RKO (cell line): ENCODE measurements at regions not wholly inside any gene's neighbourhood (a gene's known extent, or its start where the extent isn't known, plus 50 kb on each side); places are given as distances from the start of the nearest gene placed in this dataset.

Experiments used
- DNase-seq: peaks from one replicate; pipeline ENCODE4 v3.0.0-alpha.2; 2016; ENCODE audit warnings: low spot score

- DNase-seq: no peak
Measured at GRCh38 chr10:29028486-29028885, 260.4 kb upstream of the LYZL1 start.

GRCh38 chr10:29030900-29031299, 258.0 kb upstream of the LYZL1 start:
- no peak for DNase-seq

GRCh38 chr10:29032169-29032568, 256.7 kb upstream of the LYZL1 start:
- DNase-seq: no peak

DNA sequence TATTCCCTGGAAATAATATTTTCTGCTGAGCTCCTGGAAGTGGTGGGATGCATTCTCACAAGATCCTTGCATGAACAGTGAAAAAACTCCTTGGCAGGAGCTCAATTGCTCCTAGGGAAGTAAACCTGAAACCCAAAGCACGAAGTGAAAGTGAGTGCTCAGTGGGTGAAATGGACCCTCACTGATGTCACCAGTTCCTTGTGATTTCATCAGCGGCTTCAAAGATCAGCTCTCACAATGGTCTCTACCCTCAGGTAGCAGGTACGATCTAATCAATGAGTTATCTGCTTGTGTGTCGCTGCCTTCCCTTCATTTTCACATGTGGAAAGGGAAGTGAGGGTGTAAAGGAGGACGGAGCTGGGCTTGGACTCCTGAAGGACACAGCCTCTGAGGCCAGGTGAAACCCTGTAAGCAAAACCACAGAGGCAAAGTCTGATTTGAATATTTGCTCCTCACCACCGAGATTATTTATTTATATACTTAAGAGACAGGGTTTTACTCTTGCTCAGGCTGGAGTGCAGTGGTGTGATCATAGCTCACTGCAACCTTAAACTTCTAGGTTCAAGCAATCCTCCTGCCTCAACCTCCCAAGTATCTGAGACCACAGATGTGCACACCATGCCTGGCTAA, 255.4 kb upstream of the LYZL1 start:
- DNase-seq: no peak

DNA sequence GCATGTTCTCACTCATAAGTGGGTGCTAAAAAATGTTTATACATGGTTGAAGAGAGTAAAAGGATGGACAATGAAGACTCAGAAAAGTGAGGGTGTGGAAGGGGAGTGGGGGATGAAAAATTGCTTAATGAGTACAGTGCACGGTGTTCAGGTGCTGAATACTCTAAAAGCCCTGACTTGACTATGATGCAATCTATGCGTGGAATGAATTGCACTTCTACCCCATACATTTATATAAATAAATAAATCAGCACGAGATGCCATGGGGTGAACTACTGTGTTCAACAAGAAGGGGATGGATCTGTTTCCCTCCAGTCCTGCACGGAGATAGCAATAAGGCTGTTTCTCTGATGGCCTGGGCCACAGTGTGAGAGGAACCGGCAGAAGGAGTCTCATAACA, 254.3 kb upstream of the LYZL1 start:
- no peak for DNase-seq

DNA sequence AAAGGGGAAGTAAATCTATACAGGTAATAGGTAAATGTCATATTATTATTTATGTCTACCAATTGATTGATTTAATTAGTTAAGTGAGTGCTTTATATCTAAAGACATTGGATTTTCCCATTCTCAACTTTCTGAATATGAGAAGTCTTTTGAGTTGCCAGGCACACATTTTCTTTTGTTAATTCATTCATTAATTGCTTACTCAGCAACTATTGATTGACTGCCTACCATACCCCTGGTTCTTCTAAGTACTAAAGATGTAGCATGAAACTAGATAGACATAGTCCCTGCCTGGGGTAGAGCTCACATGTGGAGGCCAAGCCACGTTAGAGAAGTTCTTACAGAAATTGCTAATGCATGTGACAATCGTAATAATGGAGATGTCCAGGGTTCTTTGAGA, 253.1 kb upstream of the LYZL1 start:
- no peak for DNase-seq

DNA sequence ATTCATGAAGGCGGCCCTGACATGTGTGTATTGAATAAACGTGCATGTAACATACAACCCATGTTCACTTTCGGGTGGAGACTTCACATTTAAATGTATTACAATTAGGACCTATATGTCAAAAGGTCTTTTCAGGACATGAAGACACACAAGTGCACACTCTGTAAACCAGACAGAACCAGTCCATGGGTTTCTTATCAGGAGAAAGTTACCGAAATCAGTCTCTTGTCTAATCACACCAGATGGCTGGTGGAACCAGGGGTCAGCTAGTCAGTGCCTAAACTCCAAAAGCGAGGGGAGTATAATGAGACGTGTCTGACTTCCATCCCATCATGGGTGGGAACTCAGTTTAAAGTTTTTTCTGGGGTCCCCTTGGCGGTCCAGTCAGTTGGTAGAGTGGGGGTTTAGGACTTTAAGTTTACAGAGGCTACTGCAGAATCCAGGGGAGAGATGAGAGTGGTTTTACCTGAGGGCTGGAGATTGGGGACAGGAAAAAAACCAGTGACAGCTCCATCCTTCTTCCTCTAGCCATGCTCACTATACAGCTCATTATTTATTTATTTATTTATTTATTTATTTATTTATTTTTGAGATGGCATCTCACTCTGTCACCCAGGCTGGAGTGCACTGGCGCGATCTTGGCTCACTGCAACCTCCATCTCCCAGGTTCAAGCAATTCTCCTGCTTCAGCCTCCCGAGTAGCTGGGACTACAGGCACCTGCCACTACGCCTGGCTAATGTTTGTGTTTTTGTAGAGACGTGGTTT, 251.3 kb upstream of the LYZL1 start:
- DNase-seq: no peak

DNA sequence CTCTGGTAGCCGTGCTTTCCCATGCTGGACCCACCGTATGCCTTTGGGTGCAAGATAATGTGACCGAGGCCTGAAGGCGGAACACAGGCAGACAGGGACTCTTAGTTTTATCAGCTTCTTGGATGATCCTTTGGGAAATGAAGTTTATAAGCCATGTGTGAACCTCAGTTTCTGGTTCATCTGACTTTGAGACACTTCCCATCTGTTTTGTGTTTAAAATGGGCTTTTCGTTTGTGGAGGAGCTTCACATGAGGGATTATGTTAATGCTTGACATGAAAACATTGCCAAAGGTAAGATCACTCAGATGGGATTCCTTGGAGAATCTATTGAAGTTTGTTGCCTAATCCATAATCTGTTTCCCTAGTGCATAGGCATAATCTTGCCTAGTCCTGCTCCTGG, 249.8 kb upstream of the LYZL1 start:
- no peak for DNase-seq

DNA sequence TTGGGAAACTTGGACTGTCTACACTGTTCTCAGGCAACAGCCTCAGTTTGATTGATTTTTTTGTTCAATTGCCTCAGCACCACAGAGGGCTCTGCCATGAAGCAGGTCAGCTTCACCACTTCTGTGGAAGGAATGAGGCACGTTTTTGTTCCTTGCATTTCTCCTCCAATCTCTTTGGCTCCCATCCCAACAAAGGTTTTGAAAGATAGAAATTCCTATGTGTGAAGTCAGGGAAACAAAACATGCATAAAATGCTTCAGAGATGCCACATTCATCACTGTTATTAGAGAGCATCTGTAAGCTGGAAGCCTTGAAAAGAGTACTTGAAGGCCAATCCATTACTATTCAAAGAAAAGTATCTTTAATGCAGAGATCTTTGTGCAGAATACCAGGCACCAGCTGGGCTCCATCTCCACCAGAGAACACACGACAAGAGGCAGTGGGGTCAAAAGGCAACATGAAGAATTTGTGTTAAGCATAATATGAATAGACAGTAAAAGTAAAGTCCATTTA, 249.1 kb upstream of the LYZL1 start:
- no peak for DNase-seq

- DNase-seq: no peak
Measured at GRCh38 chr10:29041616-29042015, 247.3 kb upstream of the LYZL1 start.

GRCh38 chr10:29048506-29048905, 240.4 kb upstream of the LYZL1 start:
- no peak for DNase-seq

DNA sequence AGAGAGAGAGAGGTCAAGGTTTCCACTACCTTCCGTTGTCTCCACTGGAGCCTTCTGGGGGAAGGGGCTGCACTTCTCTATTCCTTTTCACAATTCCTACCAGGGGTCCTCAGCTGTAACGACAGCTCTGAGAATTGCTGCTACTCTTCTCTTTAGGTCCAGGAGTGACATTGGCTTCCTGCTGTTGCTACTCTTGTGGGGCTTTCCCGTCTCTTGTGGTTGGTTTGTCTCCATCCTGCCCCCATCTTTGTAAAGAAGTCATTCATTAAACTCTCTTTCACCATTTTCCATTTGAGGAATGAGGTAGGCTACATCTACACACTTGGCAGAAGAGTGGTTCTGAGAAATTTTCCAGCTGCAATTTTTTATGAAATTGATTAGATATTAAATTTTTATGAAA, 238.8 kb upstream of the LYZL1 start:
- DNase-seq: no peak

DNA sequence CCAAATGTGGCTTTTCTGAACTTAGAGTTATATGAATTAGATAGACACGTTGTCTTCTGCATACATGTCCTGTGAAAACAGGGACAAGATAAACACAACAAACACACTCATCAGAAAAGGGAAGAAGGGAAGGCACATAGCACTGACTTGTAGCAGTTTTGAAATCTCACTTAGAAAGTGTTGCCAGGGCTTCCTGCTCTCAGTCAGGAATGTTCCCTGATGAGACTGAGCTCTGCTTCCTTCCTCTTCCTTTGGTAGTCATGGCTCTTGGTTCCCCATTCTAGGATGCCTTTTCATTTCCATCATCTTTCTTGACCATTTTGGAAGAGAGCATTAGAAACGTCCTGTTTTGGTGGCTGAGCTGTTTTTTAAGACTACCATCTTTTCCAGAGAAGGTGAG, 233.8 kb upstream of the LYZL1 start:
- no peak for DNase-seq

DNA sequence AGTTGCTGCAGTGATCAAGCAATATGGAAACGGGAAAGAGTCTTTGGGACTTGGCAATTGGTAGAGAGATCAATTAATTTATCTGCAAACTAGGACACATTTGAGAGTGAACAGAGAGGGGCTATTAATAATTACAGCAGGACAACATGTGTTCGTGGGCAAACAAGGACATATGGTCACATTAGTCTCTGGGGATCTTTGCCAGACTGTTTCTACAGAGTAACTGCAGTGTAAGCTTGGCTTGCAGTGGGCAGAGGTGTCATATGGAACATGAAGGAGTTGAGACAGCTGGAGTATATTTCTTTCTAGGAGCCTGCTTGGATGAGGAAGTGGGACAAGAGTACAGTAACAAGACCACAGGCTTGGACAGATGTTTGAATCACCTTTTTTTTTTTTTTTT, 232.1 kb upstream of the LYZL1 start:
- DNase-seq: no peak

GRCh38 chr10:29057822-29058331, 231.0 kb upstream of the LYZL1 start:
- no peak for DNase-seq

DNA sequence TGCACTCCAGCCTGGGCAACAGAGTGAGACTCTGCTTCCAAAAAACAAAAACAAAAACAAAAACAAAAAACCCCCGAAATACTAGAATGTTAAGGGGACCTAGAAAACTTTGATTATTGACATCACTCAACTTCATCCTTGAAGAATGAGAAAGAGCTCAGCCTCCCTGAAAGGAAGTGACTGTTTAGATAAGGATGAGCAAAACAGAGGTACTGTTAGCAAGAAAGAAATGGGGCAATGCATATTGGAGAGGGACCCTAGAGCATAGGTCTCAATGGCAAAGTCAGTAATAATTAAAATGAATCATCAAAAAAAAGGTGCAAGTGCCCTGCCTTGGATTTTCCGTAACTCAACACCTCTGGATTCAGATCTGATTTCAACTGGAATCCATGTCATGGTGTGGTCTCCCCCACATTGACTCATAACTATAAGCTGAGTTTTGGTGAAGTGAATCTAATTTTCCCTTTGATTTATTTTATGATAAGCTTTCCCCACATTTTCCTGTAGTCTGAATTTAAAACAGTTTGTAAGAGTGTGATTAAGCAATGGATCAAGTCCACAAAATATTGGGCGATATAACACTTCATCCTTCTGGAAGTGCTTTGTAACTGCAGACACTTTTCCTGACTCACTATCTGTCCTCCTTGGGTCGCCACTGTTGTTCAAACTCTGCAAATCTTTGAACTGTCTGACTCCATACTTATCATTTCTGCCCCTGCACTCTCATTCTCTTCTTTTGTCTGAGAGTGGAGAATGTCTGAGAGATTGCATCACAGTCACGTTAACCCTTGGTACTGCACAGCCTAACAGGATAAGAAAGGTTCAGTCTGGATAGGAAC, 224.8 kb upstream of the LYZL1 start:
- no peak for DNase-seq

- no peak for DNase-seq
Measured at GRCh38 chr10:29064680-29065079, 224.2 kb upstream of the LYZL1 start.

DNA sequence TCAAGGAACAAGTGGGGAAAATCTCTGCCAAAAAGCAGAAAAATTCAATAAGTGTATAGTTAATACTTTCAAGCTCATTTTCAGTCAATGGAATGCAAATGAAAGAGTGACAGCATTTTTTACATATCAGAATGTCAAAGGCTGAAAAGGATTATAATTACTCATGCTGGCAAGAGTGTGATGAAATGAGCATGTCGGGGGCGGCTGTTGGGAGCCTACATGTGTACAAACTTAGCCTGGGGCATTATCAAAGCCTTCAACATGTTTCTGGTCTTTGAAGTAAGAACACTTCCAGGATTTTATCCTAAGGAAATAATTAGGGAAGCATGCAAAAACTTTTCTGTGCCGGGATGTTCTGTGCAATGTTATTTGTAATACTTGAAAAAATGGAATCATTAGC, 221.7 kb upstream of the LYZL1 start:
- DNase-seq: no peak

DNA sequence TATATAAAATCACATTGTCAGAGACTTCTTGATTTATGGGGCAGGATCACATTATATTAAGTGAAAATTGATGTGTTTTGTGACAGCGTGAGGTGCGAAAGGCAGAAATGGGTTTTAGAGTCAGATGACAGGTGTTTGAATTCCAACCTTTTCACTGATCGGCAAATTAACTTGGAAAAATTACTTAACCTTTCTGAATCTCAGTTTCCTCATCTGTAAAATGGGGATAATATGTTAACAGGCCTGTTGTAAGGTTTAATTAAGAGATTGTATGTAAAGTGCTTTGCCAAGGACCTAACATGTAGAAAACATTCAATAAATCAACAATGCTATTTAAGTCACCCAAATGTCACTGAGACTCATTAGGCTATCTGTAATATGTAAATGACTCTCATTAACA, 221.2 kb upstream of the LYZL1 start:
- no peak for DNase-seq

DNA sequence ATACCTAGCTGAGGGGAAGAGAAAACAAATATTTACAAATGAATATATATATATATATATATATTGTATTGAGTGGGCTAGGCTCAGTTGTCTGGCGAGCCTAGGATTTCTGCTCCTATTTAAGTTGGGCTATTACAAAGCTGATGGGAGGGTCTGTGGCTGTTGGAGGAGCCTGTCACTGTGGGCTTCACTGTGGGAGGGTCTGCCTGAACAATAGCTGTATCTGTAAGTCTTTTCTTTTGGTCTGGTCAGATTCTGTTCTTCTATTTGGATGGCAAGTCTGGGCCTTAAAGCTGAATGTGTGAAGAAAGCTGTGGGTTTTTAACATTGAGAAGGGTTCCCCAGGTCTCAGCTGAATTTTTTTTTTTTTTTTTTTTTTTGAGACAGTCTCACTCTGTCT, 220.6 kb upstream of the LYZL1 start:
- no peak for DNase-seq

GRCh38 chr10:29068966-29069365, 219.9 kb upstream of the LYZL1 start:
- DNase-seq: no peak

DNA sequence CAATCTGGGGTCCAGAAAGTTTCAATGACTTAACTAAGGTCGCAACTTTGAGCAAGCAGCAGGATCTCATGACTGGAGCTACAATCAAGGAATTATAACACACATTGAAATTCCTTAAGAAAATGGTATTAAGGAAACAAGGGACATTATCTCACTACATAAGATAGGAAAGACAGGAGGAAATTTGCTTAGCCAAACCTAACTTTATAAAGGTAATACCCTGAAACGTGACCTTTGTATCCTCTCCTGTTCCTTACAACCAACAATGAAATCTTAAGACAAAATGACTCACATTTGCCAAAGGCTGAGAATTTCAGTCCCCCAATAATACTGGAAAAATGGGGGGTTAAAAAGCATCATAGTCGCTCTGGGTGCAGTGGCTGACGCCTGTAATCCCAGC, 218.9 kb upstream of the LYZL1 start:
- DNase-seq: no peak

DNA sequence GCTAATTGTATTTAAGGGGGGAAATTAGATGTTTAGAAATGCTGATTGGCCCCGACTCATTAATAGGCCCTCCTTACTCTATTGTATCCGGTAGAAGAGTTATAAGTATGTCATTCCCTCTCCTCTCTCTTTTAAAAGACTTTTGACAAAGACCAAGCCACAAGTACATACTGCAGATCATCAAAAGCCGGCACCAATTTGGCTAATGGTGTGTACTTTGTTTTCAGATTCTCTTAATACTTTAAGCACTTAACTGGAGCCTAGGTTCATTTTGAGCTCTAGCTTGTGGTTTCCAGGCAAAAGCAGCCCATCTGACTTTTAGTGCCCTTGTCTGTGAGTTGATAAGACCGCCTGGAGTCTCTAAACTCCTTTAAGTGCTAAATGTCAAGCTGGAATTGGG, 210.0 kb upstream of the LYZL1 start:
- DNase-seq: no peak
